B cell (primary cell): ENCODE measurements at regions not wholly inside any gene's neighbourhood (a gene's known extent, or its start where the extent isn't known, plus 50 kb on each side); places are given as distances from the start of the nearest gene placed in this dataset.

Experiments
- ATAC-seq: fragments of 200-7000 bp; cut with Tn5 transposase; one replicate; pipeline ENCODE4 v1.10.0; 2021; ENCODE audit warnings: low read depth, mild to moderate bottlenecking, moderate number of reproducible peaks, moderate library complexity
- CTCF ChIA-PET: fragments of 350-600 bp; sonication (Branson Sonifier 250); formaldehyde crosslinking; loops from one replicate; lab custom pipeline; 2021; ENCODE audit warnings: antibody characterized with exemption, inconsistent platforms; lab: Charles Lee
- POLR2A ChIA-PET: fragments of 350-600 bp; sonication (Branson Sonifier 250); formaldehyde crosslinking; loops from one replicate; lab custom pipeline; 2021; ENCODE audit warnings: antibody characterized with exemption; lab: Charles Lee
- DNase-seq: peaks from one replicate; pipeline ENCODE4 v3.0.0; 2013
- H2AFZ ChIP-seq: 2 replicates; pipeline ENCODE4 v1.6.1; 2012; ENCODE audit warnings: mild to moderate bottlenecking, low read depth, low read length; ENCODE audit not compliant: insufficient read depth, poor library complexity, severe bottlenecking
- H3K27ac ChIP-seq, 2 donors: 1 replicate in 1 of 2; 2 replicates in 1 of 2; pipeline ENCODE4 v1.5.1; 2012 to 2013; ENCODE audit warnings: low read length in 2 of 2, mild to moderate bottlenecking in 2 of 2, moderate library complexity in 1 of 2
- H3K27me3 ChIP-seq, 4 experiments: fragments of 200-600 bp in 1 of 4; sonication (generic) in 1 of 4; replicated peaks in 1 of 4; 1 replicate in 2 of 4; 2 replicates in 2 of 4; pipeline versions ENCODE4 v1.6.1 to v1.7.0; 2013 to 2016; ENCODE audit warnings: low read length in 3 of 4, mild to moderate bottlenecking in 2 of 4, mixed read lengths in 1 of 4, moderate library complexity in 1 of 4; ENCODE audit not compliant: insufficient read depth in 4 of 4, control insufficient read depth in 3 of 4; ENCODE audit errors: control extremely low read depth in 1 of 4
- H3K36me3 ChIP-seq, 2 experiments: replicated peaks in 1 of 2; 1 replicate in 1 of 2; 2 replicates in 1 of 2; pipeline versions ENCODE4 v1.6.1 to v1.7.1; 2013; ENCODE audit warnings: low read length in 1 of 2; ENCODE audit not compliant: insufficient read depth in 2 of 2, control insufficient read depth in 1 of 2; ENCODE audit errors: control extremely low read depth in 1 of 2, extremely low read depth in 1 of 2
- H3K4me1 ChIP-seq, 2 donors: fragments of 200-600 bp in 1 of 2; sonication (generic) in 1 of 2; 1 replicate in 1 of 2; 2 replicates in 1 of 2; pipeline versions ENCODE4 v1.5.1 to v1.6.1; 2013 to 2017; ENCODE audit warnings: low read length in 2 of 2; ENCODE audit not compliant: control insufficient read depth in 2 of 2, insufficient read depth in 2 of 2
- H3K4me2 ChIP-seq: replicated peaks from 2 replicates; pipeline ENCODE3; 2012; ENCODE audit warnings: mild to moderate bottlenecking, low read depth, low read length; ENCODE audit not compliant: poor library complexity, severe bottlenecking
- H3K4me3 ChIP-seq, 5 experiments: fragments of 200-600 bp in 1 of 5; sonication (generic) in 1 of 5; 1 replicate in 3 of 5; 2 replicates in 2 of 5; pipeline versions ENCODE4 v1.5.1 to v1.7.0; 2011 to 2016; ENCODE audit warnings: low read length in 4 of 5, mild to moderate bottlenecking in 4 of 5, low read depth in 2 of 5, control low read depth in 1 of 5, moderate library complexity in 1 of 5; ENCODE audit not compliant: insufficient read depth in 1 of 5; ENCODE audit errors: control extremely low read depth in 1 of 5, extremely low read depth in 1 of 5
- H3K79me2 ChIP-seq: fragments of 200-600 bp; sonication (generic); one replicate; pipeline ENCODE4 v1.6.0; 2016; ENCODE audit warnings: low read length; ENCODE audit not compliant: control insufficient read depth, insufficient read depth
- H3K9ac ChIP-seq: fragments of 200-600 bp; sonication (generic); 2 replicates; pipeline ENCODE4 v1.6.1; 2017; ENCODE audit warnings: mild to moderate bottlenecking, low read length, moderate library complexity
- H3K9me3 ChIP-seq, 3 donors: one replicate each; pipeline versions ENCODE4 v1.6.1 to v1.7.1; 2013; ENCODE audit warnings: low read length in 2 of 3; ENCODE audit not compliant: control insufficient read depth in 2 of 3, insufficient read depth in 1 of 3; ENCODE audit errors: control extremely low read depth in 1 of 3
- H4K20me1 ChIP-seq: 2 replicates; pipeline ENCODE4 v1.6.0; 2012; ENCODE audit warnings: mild to moderate bottlenecking, low read length; ENCODE audit not compliant: insufficient read depth, control insufficient read depth, poor library complexity, severe bottlenecking
- H3K27ac Mint-ChIP-seq: one replicate; pipeline ENCODE4 v1.8.0; 2021; ENCODE audit warnings: mixed read lengths
- H3K27me3 Mint-ChIP-seq: one replicate; pipeline ENCODE4 v1.8.0; 2021; ENCODE audit warnings: mixed read lengths
- H3K4me1 Mint-ChIP-seq: one replicate; pipeline ENCODE4 v1.8.0; 2021; ENCODE audit warnings: mixed read lengths
- H3K4me3 Mint-ChIP-seq: one replicate; pipeline ENCODE4 v1.8.0; 2021; ENCODE audit warnings: mixed read lengths
- H3K9me3 Mint-ChIP-seq: one replicate; pipeline ENCODE4 v1.8.0; 2022; ENCODE audit warnings: mixed read lengths; ENCODE audit not compliant: insufficient read depth
- CTCF ChIP-seq: fragments of 200-600 bp; IDR thresholded peaks from one replicate; pipeline ENCODE4 v1.8.0; 2022; ENCODE audit warnings: antibody characterized with exemption, mild to moderate bottlenecking
- EZH2 ChIP-seq: IDR thresholded peaks from 2 replicates; pipeline ENCODE4 v1.6.1; 2012; ENCODE audit warnings: borderline replicate concordance, low read depth, mild to moderate bottlenecking, moderate library complexity, low read length; ENCODE audit not compliant: insufficient read depth, poor library complexity, severe bottlenecking
- WGBS: methylation state at CpG from one replicate; pipeline ENCODE4 v1.1.5; 2013; ENCODE audit warnings: missing lambda C conversion rate; ENCODE audit not compliant: insufficient coverage; 5-methylcytosine and 5-hydroxymethylcytosine counted together
- intact Hi-C: fragments of 100-400 bp; cut with micrococcal nuclease; formaldehyde crosslinking; loops from one replicate; pipeline ENCODE4 v1.10.0; 2022

GRCh38 chr2:53303012-53303578 lies 464.5 kb upstream of the CHAC2 start:
- Histone ChIP-seq H4K20me1 (no peaks in the 10 kb centered on the region), H3K9ac (no peak overlapping the region), H3K27me3 (no peaks in the 10 kb centered on the region), H3K79me2 (no peaks in the 10 kb centered on the region), H3K4me2 (no peak overlapping the region), H3K4me3 (no peak overlapping the region), H3K36me3 (no peaks in the 10 kb centered on the region), H3K27ac (no peak overlapping the region), H2AFZ (no peak overlapping the region), H3K9me3 (no peaks in the 10 kb centered on the region), H3K4me1 (no peaks in the 10 kb centered on the region)
- Mint-ChIP-seq H3K27ac (no peak overlapping the region), H3K4me3 (no peak overlapping the region), H3K4me1 (no peaks in the 10 kb centered on the region), H3K27me3 (no peaks in the 10 kb centered on the region), H3K9me3 (no peaks in the 10 kb centered on the region)
- no peak for ATAC-seq
- CTCF ChIA-PET = no interaction called here
- 100% methylated on average over 1 of the region's 4 CpGs for WGBS
- TF ChIP-seq CTCF (no peak), EZH2 (no peak)
- DNase-seq = no peak
- POLR2A ChIA-PET = no interaction called here
- intact Hi-C loops = no loop called here

DNA sequence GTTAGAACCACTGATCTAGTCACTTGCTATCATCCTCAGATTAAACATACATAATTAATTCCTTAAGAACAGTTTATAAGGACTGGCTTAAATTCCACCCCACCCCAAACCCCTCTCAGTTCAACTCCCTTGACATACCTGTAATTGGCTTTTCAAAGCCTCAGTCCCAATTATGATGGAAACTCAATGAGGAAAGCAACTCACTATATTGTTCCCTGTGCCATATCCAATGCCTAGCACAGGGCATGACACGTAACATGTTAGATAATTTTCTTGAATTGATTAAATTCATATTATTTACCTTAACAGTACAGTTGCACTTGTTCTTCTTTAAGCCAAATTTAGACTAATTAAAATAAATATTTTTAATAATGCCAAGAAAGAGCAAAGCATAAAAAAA lies 465.1 kb upstream of the CHAC2 start:
- ATAC-seq (no peak), DNase-seq (no peak)
- no peaks in the 10 kb centered on the region for H3K27me3 ChIP-seq
- no peak overlapping the region for H3K4me3 ChIP-seq
- no CpG with 5 or more reads among the region's 1 CpG for WGBS
- Mint-ChIP-seq H3K4me1 (no peaks in the 10 kb centered on the region), H3K9me3 (no peaks in the 10 kb centered on the region), H3K4me3 (no peak overlapping the region), H3K27me3 (no peaks in the 10 kb centered on the region), H3K27ac (no peak overlapping the region)
- H3K4me1 ChIP-seq = no peaks in the 10 kb centered on the region
- H3K9ac ChIP-seq = no peak overlapping the region
- TF ChIP-seq CTCF (no peak), EZH2 (no peak)
- H3K79me2 ChIP-seq = no peaks in the 10 kb centered on the region
- H3K4me2 ChIP-seq = no peak overlapping the region
- ChIA-PET CTCF (no interaction called here), POLR2A (no interaction called here)
- no peaks in the 10 kb centered on the region for H3K9me3 ChIP-seq
- no peaks in the 10 kb centered on the region for H3K36me3 ChIP-seq
- H4K20me1 ChIP-seq = no peaks in the 10 kb centered on the region
- H3K27ac ChIP-seq = no peak overlapping the region
- intact Hi-C loops = no loop called here
- H2AFZ ChIP-seq = no peak overlapping the region
